ENCODE measurements at regions not wholly inside any gene's neighbourhood (a gene's known extent, or its start where the extent isn't known, plus 50 kb on each side); places are given as distances from the start of the nearest gene placed in this dataset.

GRCh38 chr7:22565315-22565811, 65.4 kb upstream of the STEAP1B start (continued):
- TF ChIP-seq AR (CRISPR knock-in tag; IDR thresholded peaks at IDR 0.05) = no peak
- no peak for TF ChIP-seq E2F1 (CRISPR knock-in tag; IDR thresholded peaks at IDR 0.05)
- TF ChIP-seq USF2 (CRISPR knock-in tag; IDR thresholded peaks at IDR 0.05) = no peak
- TF ChIP-seq ZNF512 (CRISPR knock-in tag; IDR thresholded peaks at IDR 0.05; ENCODE audit: borderline replicate concordance) = no peak
- TF ChIP-seq, protein P1, sequence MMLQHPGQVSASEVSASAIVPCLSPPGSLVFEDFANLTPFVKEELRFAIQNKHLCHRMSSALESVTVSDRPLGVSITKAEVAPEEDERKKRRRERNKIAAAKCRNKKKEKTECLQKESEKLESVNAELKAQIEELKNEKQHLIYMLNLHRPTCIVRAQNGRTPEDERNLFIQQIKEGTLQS (CRISPR knock-in tag; conservative IDR thresholded peaks at IDR 0.05) = no peak
- TF ChIP-seq SP1 (CRISPR knock-in tag; conservative IDR thresholded peaks at IDR 0.05) = no peak
- no peak for TF ChIP-seq ZNF138 (CRISPR knock-in tag; conservative IDR thresholded peaks at IDR 0.05)
- TF ChIP-seq ATF2 (CRISPR knock-in tag; IDR thresholded peaks at IDR 0.05; ENCODE audit: borderline replicate concordance, low read depth) = no peak
- no peak for TF ChIP-seq HMGA2 (CRISPR knock-in tag; IDR thresholded peaks at IDR 0.05)

DNA sequence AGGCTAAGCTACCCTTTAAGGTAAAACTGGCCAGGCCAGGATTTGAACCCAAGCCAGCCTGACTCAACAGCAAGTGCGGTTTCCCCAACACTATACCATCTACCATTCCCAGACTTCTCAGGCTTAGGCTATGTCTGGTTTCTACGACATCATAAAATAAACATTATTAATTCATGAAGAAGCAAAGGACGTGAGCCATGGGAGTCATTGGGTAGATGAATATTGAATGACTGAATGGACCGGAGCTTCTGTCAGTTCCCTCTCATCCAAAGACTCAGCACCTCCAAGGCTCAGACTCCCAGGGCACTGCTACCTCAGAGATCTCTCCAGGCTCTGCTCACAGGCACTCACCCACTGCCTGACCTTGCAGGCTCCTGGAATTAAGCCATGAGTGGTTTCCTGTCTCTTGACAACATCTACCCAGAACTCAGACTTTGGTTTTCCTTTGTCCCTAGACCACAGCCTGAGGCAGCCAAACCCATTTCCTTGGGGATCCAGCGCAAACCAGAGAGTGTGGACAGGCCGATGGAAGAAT, 64.6 kb upstream of the STEAP1B start:
- Mint-ChIP-seq H3K27ac (no peak overlapping the region), H3K36me3 (no peaks in the 10 kb centered on the region), H3K27me3 (ENCODE audit: low read depth) (no peaks in the 10 kb centered on the region), H3K4me1 (peaks cover 63% of the 10 kb centered on the region), H3K9me3 (peaks cover 7% of the 10 kb centered on the region; the same call in 1 of the 2 replicates), H3K4me3 (no peak overlapping the region)
- POLR2A ChIA-PET = no interaction called here
- CTCF ChIA-PET = interaction anchor here (0.5 to 1.6 kb wide), 4 partner anchors 12 to 96 kb away, joined by 3 to 5 read pairs (median 4); no protein-coding TSS in a partner anchor
- no peak for DNase-seq (ENCODE audit: low spot score)
- no peak for ATAC-seq
- TF ChIP-seq IRF1 (CRISPR knock-in tag; IDR thresholded peaks at IDR 0.05) (no peak), E2F4 (CRISPR knock-in tag; IDR thresholded peaks at IDR 0.05; ENCODE audit: borderline replicate concordance, low read depth) (no peak), ESRRA (CRISPR knock-in tag; IDR thresholded peaks at IDR 0.05; ENCODE audit: borderline replicate concordance) (no peak), ZNF416 (CRISPR knock-in tag; IDR thresholded peaks at IDR 0.05) (no peak), ZNF317 (CRISPR knock-in tag; IDR thresholded peaks at IDR 0.05; ENCODE audit: borderline replicate concordance, low read depth) (no peak), ZNF219 (CRISPR knock-in tag; IDR thresholded peaks at IDR 0.05; ENCODE audit: borderline replicate concordance) (no peak), ZNF512 (CRISPR knock-in tag; IDR thresholded peaks at IDR 0.05; ENCODE audit: borderline replicate concordance) (no peak), ZBTB21 (CRISPR knock-in tag; IDR thresholded peaks at IDR 0.05; ENCODE audit: borderline replicate concordance) (no peak)
- TF ChIP-seq, protein P2, sequence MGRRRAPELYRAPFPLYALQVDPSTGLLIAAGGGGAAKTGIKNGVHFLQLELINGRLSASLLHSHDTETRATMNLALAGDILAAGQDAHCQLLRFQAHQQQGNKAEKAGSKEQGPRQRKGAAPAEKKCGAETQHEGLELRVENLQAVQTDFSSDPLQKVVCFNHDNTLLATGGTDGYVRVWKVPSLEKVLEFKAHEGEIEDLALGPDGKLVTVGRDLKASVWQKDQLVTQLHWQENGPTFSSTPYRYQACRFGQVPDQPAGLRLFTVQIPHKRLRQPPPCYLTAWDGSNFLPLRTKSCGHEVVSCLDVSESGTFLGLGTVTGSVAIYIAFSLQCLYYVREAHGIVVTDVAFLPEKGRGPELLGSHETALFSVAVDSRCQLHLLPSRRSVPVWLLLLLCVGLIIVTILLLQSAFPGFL (CRISPR knock-in tag; IDR thresholded peaks at IDR 0.05; ENCODE audit: borderline replicate concordance) = no peak

All from WTC11 (cell line).